Esophagus squamous epithelium (tissue), 4 donors: ENCODE measurements at regions not wholly inside any gene's neighbourhood (a gene's known extent, or its start where the extent isn't known, plus 50 kb on each side); places are given as distances from the start of the nearest gene placed in this dataset.

ENCODE experiments used
- POLR2A ChIP-seq, 4 donors: fragments of 450-650 bp; IDR thresholded peaks; one replicate each; pipeline ENCODE4 v1.6.1; 2017; ENCODE audit warnings: antibody characterized with exemption in 4 of 4, mild to moderate bottlenecking in 4 of 4, moderate library complexity in 3 of 4
- TF ChIP-seq, protein P1 (sequence below), 6 experiments: fragments of 450-650 bp in 4 of 6; fragments of 200-600 bp in 2 of 6; sonication (generic) in 2 of 6; IDR thresholded peaks; one replicate each; pipeline ENCODE4 v1.5.1; 2016 to 2019; ENCODE audit warnings: antibody characterized with exemption in 6 of 6, mild to moderate bottlenecking in 4 of 6, moderate library complexity in 4 of 6

GRCh38 chr2:65508225-65508624 lies 75.8 kb upstream of the SPRED2 start:
- TF ChIP-seq, protein P1, sequence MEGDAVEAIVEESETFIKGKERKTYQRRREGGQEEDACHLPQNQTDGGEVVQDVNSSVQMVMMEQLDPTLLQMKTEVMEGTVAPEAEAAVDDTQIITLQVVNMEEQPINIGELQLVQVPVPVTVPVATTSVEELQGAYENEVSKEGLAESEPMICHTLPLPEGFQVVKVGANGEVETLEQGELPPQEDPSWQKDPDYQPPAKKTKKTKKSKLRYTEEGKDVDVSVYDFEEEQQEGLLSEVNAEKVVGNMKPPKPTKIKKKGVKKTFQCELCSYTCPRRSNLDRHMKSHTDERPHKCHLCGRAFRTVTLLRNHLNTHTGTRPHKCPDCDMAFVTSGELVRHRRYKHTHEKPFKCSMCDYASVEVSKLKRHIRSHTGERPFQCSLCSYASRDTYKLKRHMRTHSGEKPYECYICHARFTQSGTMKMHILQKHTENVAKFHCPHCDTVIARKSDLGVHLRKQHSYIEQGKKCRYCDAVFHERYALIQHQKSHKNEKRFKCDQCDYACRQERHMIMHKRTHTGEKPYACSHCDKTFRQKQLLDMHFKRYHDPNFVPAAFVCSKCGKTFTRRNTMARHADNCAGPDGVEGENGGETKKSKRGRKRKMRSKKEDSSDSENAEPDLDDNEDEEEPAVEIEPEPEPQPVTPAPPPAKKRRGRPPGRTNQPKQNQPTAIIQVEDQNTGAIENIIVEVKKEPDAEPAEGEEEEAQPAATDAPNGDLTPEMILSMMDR (IDR thresholded peaks at IDR 0.05), result no peak
- TF ChIP-seq POLR2A (IDR thresholded peaks at IDR 0.05), result no peak
